Neural progenitor cell (in vitro differentiated cells): ENCODE measurements at regions not wholly inside any gene's neighbourhood (a gene's known extent, or its start where the extent isn't known, plus 50 kb on each side); places are given as distances from the start of the nearest gene placed in this dataset.

Source experiments
- DNase-seq: peaks from one replicate; pipeline ENCODE4 v3.0.0-alpha.2; 2016; ENCODE audit warnings: low spot score
- H2AFZ ChIP-seq: fragments of 200-600 bp; sonication (generic); replicated peaks from 2 replicates; pipeline ENCODE4 v1.6.1; 2016; ENCODE audit warnings: antibody characterized with exemption
- H3F3A ChIP-seq: fragments of 200-600 bp; sonication (generic); 2 replicates; pipeline ENCODE4 v1.6.1; 2016; ENCODE audit warnings: antibody characterized with exemption, low read depth
- H3K27ac ChIP-seq: fragments of 200-600 bp; sonication (generic); 2 replicates; pipeline ENCODE4 v1.5.1; 2016; ENCODE audit warnings: mild to moderate bottlenecking
- H3K27me3 ChIP-seq: fragments of 200-600 bp; sonication (generic); 2 replicates; pipeline ENCODE4 v1.6.1; 2016; ENCODE audit warnings: mild to moderate bottlenecking, moderate library complexity
- H3K36me3 ChIP-seq: fragments of 200-600 bp; sonication (generic); 2 replicates; pipeline ENCODE4 v1.5.1; 2016
- H3K4me1 ChIP-seq: fragments of 200-600 bp; sonication (generic); 2 replicates; pipeline ENCODE4 v1.6.1; 2016; ENCODE audit warnings: mixed run types
- H3K4me2 ChIP-seq: fragments of 200-600 bp; sonication (generic); 2 replicates; pipeline ENCODE4 v1.6.1; 2016
- H3K4me3 ChIP-seq: fragments of 200-600 bp; sonication (generic); 2 replicates; pipeline ENCODE4 v1.5.1; 2016
- H3K79me2 ChIP-seq: fragments of 200-600 bp; sonication (generic); 2 replicates; pipeline ENCODE4 v1.6.1; 2016; ENCODE audit warnings: low read depth
- H3K9ac ChIP-seq: fragments of 200-600 bp; sonication (generic); 2 replicates; pipeline ENCODE4 v1.6.1; 2016
- H3K9me3 ChIP-seq: fragments of 200-600 bp; sonication (generic); 2 replicates; pipeline ENCODE4 v1.5.1; 2016; ENCODE audit warnings: low read depth
- H4K20me1 ChIP-seq: fragments of 200-600 bp; sonication (generic); 2 replicates; pipeline ENCODE4 v1.6.1; 2016; ENCODE audit warnings: low read depth
- H3K27ac Mint-ChIP-seq: 3 replicates; pipeline ENCODE4 v1.8.0; 2021; ENCODE audit warnings: mixed read lengths
- H3K27me3 Mint-ChIP-seq: 2 replicates; pipeline ENCODE4 v1.8.0; 2022; ENCODE audit warnings: low read depth, mild to moderate bottlenecking, inconsistent platforms, moderate library complexity, mixed read lengths; ENCODE audit not compliant: insufficient read depth
- H3K36me3 Mint-ChIP-seq: 3 replicates; pipeline ENCODE4 v1.8.0; 2021; ENCODE audit warnings: mixed read lengths
- H3K4me1 Mint-ChIP-seq: 3 replicates; pipeline ENCODE4 v1.8.0; 2021; ENCODE audit warnings: mixed read lengths
- H3K4me3 Mint-ChIP-seq: 3 replicates; pipeline ENCODE4 v1.8.0; 2021; ENCODE audit warnings: mild to moderate bottlenecking, moderate library complexity, mixed read lengths
- H3K9me3 Mint-ChIP-seq: 3 replicates; pipeline ENCODE4 v1.8.0; 2020; ENCODE audit warnings: mixed read lengths
- EZH2 ChIP-seq: fragments of 200-600 bp; sonication (generic); IDR thresholded peaks from 2 replicates; pipeline ENCODE4 v1.6.1; 2017; ENCODE audit warnings: antibody characterized with exemption, mild to moderate bottlenecking, moderate library complexity
- EZH2phosphoT487 ChIP-seq: fragments of 200-600 bp; sonication (generic); IDR thresholded peaks from 2 replicates; pipeline ENCODE4 v1.6.1; 2017; ENCODE audit warnings: antibody characterized with exemption
- TF ChIP-seq, protein P1 (sequence below): fragments of 200-600 bp; sonication (generic); IDR thresholded peaks from 2 replicates; pipeline ENCODE4 v1.5.1; 2017; ENCODE audit warnings: antibody characterized with exemption, mild to moderate bottlenecking

DNA sequence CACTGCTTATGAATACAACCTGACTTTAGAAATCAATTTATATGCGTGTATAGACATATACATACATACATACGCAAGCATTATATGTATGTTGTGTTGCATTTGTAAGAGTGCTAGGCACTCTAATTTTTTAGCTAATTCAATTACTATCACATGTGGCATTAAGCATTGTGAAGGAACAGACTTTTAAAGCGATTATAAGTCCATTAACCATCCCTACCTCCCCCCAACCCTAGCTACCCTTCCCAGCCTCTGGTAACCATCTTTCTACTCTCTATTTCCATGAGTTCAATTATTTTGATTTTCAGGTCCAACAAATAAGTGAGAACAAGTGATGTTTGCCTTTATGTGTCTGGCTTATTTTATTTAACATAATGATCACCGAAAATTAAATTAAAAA lies 453.8 kb downstream of the DOK5 start:
- Mint-ChIP-seq H3K27me3 (no peaks in the 10 kb centered on the region), H3K4me3 (no peak overlapping the region), H3K36me3 (no peaks in the 10 kb centered on the region), H3K4me1 (no peaks in the 10 kb centered on the region), H3K27ac (no peak overlapping the region), H3K9me3 (peaks cover 2% of the 10 kb centered on the region)
- no peaks in the 10 kb centered on the region for H3K9me3 ChIP-seq
- H3F3A ChIP-seq, result no peaks in the 10 kb centered on the region
- H3K4me2 ChIP-seq, result no peak overlapping the region
- H3K36me3 ChIP-seq, result no peaks in the 10 kb centered on the region
- TF ChIP-seq EZH2phosphoT487, result no peak
- no peak for TF ChIP-seq EZH2
- TF ChIP-seq, protein P1, sequence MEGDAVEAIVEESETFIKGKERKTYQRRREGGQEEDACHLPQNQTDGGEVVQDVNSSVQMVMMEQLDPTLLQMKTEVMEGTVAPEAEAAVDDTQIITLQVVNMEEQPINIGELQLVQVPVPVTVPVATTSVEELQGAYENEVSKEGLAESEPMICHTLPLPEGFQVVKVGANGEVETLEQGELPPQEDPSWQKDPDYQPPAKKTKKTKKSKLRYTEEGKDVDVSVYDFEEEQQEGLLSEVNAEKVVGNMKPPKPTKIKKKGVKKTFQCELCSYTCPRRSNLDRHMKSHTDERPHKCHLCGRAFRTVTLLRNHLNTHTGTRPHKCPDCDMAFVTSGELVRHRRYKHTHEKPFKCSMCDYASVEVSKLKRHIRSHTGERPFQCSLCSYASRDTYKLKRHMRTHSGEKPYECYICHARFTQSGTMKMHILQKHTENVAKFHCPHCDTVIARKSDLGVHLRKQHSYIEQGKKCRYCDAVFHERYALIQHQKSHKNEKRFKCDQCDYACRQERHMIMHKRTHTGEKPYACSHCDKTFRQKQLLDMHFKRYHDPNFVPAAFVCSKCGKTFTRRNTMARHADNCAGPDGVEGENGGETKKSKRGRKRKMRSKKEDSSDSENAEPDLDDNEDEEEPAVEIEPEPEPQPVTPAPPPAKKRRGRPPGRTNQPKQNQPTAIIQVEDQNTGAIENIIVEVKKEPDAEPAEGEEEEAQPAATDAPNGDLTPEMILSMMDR, result no peak
- no peak overlapping the region for H3K9ac ChIP-seq
- no peaks in the 10 kb centered on the region for H4K20me1 ChIP-seq
- no peaks in the 10 kb centered on the region for H3K27me3 ChIP-seq
- H3K4me1 ChIP-seq, result no peaks in the 10 kb centered on the region
- H3K4me3 ChIP-seq, result no peak overlapping the region
- H3K79me2 ChIP-seq, result no peaks in the 10 kb centered on the region
- DNase-seq, result no peak
- H2AFZ ChIP-seq, result no peak overlapping the region
- H3K27ac ChIP-seq, result no peak overlapping the region

DNA sequence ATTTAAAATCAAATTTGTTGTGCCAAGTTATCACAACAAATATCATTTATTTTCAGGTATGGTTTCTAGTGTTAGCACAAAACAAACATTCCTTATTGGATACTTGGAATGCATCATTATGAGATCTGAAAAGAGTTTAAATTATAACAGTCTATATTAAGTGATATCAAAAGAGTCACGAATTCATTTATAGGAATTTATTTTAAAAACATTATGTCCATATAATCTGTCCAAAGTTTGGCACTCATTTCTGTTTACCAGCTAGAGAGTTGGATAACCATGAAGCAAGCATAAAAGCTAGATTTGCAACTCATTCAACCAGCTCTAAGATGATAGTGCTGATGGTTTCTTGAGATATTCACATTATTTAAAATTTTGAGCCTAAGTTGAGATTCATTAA lies 453.2 kb downstream of the DOK5 start:
- Mint-ChIP-seq H3K4me3 (no peak overlapping the region), H3K36me3 (no peaks in the 10 kb centered on the region), H3K9me3 (peaks cover 2% of the 10 kb centered on the region), H3K27me3 (no peaks in the 10 kb centered on the region), H3K4me1 (no peaks in the 10 kb centered on the region), H3K27ac (no peak overlapping the region)
- Histone ChIP-seq H3K27ac (no peak overlapping the region), H3K27me3 (no peaks in the 10 kb centered on the region), H3K4me1 (no peaks in the 10 kb centered on the region), H2AFZ (no peak overlapping the region), H3K9ac (no peak overlapping the region), H4K20me1 (no peaks in the 10 kb centered on the region), H3K4me3 (no peak overlapping the region), H3K79me2 (no peaks in the 10 kb centered on the region), H3K36me3 (no peaks in the 10 kb centered on the region), H3K9me3 (no peaks in the 10 kb centered on the region), H3K4me2 (no peak overlapping the region), H3F3A (no peaks in the 10 kb centered on the region)
- no peak for TF ChIP-seq EZH2phosphoT487
- TF ChIP-seq EZH2, result no peak
- TF ChIP-seq, protein P1, result no peak
- no peak for DNase-seq

DNA sequence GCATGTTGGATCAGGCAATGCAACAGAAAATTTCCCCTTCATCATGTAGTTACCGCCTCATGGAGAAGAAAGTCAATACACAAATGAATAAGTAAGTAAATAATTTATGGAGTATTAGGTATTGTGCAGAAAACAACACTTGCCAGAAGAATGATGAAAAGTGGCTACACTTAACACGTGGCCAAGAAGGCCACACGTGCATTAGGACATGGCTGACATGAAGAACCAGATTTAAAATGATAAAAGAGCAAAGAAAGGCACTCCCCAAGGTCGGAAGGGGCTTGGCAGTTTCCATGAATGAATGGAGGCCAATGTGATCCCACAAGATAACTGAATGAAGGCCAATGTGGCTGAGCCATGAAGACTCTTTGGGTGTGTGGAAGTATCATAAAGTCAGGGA lies 447.2 kb downstream of the DOK5 start:
- H3K27me3 ChIP-seq, result no peaks in the 10 kb centered on the region
- no peaks in the 10 kb centered on the region for H3K79me2 ChIP-seq
- H3K4me2 ChIP-seq, result no peak overlapping the region
- H3K36me3 Mint-ChIP-seq, result no peaks in the 10 kb centered on the region
- DNase-seq, result no peak
- no peaks in the 10 kb centered on the region for H3K36me3 ChIP-seq
- H3F3A ChIP-seq, result no peaks in the 10 kb centered on the region
- H3K9ac ChIP-seq, result no peak overlapping the region
- H3K4me3 ChIP-seq, result no peak overlapping the region
- H3K4me1 ChIP-seq, result no peaks in the 10 kb centered on the region
- no peaks in the 10 kb centered on the region for H3K4me1 Mint-ChIP-seq
- H3K27ac ChIP-seq, result no peak overlapping the region
- no peak overlapping the region for H2AFZ ChIP-seq
- H4K20me1 ChIP-seq, result no peaks in the 10 kb centered on the region
- H3K9me3 ChIP-seq, result no peaks in the 10 kb centered on the region
- H3K27me3 Mint-ChIP-seq, result no peaks in the 10 kb centered on the region
- H3K4me3 Mint-ChIP-seq, result no peak overlapping the region
- TF ChIP-seq EZH2 (no peak), EZH2phosphoT487 (no peak)
- TF ChIP-seq, protein P1, result no peak
- H3K27ac Mint-ChIP-seq, result no peak overlapping the region
- no peaks in the 10 kb centered on the region for H3K9me3 Mint-ChIP-seq

DNA sequence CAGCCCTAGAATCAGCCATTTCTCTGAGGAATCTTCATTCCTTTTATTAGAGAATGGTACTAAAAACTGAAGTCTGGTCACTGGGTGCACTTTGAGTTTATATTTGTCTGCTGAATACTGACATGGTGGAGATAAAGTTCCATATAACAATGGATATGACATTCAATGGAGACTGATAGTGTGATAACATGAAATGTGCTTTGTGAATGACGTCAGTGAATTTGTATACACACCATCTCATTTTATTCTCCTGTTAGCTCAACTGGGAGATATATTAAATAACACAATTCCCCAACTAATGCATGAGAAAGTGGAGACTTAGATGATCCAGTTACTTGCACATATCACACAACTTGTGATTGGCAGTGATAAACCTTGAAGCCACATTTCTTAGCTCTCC lies 446.7 kb downstream of the DOK5 start:
- Histone ChIP-seq H2AFZ (no peak overlapping the region), H3K9me3 (no peaks in the 10 kb centered on the region), H4K20me1 (no peaks in the 10 kb centered on the region), H3K4me1 (no peaks in the 10 kb centered on the region), H3K36me3 (no peaks in the 10 kb centered on the region), H3K27me3 (no peaks in the 10 kb centered on the region), H3K9ac (no peak overlapping the region), H3F3A (no peaks in the 10 kb centered on the region), H3K27ac (no peak overlapping the region), H3K4me3 (no peak overlapping the region), H3K79me2 (no peaks in the 10 kb centered on the region), H3K4me2 (no peak overlapping the region)
- TF ChIP-seq EZH2phosphoT487 (no peak), EZH2 (no peak)
- TF ChIP-seq, protein P1, result no peak
- DNase-seq, result no peak
- H3K9me3 Mint-ChIP-seq, result no peaks in the 10 kb centered on the region
- H3K27ac Mint-ChIP-seq, result no peak overlapping the region
- H3K4me3 Mint-ChIP-seq, result no peak overlapping the region
- no peaks in the 10 kb centered on the region for H3K4me1 Mint-ChIP-seq
- H3K36me3 Mint-ChIP-seq, result no peaks in the 10 kb centered on the region
- no peaks in the 10 kb centered on the region for H3K27me3 Mint-ChIP-seq
